WERI-Rb-1 (cell line): ENCODE measurements at regions not wholly inside any gene's neighbourhood (a gene's known extent, or its start where the extent isn't known, plus 50 kb on each side); places are given as distances from the start of the nearest gene placed in this dataset.

ENCODE experiments used
- DNase-seq: peaks from one replicate; pipeline ENCODE4 v3.0.0-alpha.2; 2020
- H3K27ac ChIP-seq: fragments of 250-450 bp; sonication (Bioruptor Pico); 2 replicates; pipeline ENCODE4 v1.5.1; 2020; ENCODE audit warnings: mild to moderate bottlenecking, moderate library complexity
- H3K27me3 ChIP-seq: fragments of 250-450 bp; sonication (Bioruptor Pico); 2 replicates; pipeline ENCODE4 v1.5.1; 2021; ENCODE audit warnings: mild to moderate bottlenecking, low read depth, moderate library complexity; ENCODE audit not compliant: insufficient read depth, severe bottlenecking
- H3K36me3 ChIP-seq: fragments of 250-450 bp; sonication (Bioruptor Pico); 2 replicates; pipeline ENCODE4 v1.5.1; 2020; ENCODE audit warnings: mild to moderate bottlenecking, moderate library complexity
- H3K4me3 ChIP-seq: 2 replicates; pipeline ENCODE4 v1.5.1; 2011; ENCODE audit warnings: low read depth, mild to moderate bottlenecking, control low read depth, low read length
- H3K9me3 ChIP-seq: fragments of 250-450 bp; sonication (Bioruptor Pico); 2 replicates; pipeline ENCODE4 v1.5.1; 2021; ENCODE audit warnings: mild to moderate bottlenecking, moderate library complexity; ENCODE audit not compliant: severe bottlenecking
- TF ChIP-seq, protein P1 (sequence below): IDR thresholded peaks from 2 replicates; pipeline ENCODE4 v1.5.1; 2011; ENCODE audit warnings: low read depth, mild to moderate bottlenecking, control low read depth, inconsistent platforms, low read length

DNA sequence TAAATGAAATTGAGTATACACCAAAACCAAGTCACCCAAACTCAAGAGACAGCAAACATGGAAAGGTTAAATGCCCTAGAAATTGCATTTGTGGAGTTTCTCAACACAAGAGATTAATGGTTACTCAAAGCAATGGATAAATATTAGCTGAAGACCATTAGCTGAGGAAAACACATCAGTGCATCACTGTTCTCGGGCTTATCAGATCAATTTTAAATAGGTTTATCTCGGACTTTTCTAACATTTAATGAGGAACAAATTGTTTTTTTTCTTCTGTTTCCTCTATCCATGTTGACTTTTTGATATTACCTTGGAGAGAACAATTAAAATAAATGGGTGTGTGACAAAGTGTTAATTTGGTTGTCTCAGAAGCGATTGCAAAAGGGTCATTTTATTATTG, 105.4 kb upstream of the PIK3C3 start:
- TF ChIP-seq, protein P1, sequence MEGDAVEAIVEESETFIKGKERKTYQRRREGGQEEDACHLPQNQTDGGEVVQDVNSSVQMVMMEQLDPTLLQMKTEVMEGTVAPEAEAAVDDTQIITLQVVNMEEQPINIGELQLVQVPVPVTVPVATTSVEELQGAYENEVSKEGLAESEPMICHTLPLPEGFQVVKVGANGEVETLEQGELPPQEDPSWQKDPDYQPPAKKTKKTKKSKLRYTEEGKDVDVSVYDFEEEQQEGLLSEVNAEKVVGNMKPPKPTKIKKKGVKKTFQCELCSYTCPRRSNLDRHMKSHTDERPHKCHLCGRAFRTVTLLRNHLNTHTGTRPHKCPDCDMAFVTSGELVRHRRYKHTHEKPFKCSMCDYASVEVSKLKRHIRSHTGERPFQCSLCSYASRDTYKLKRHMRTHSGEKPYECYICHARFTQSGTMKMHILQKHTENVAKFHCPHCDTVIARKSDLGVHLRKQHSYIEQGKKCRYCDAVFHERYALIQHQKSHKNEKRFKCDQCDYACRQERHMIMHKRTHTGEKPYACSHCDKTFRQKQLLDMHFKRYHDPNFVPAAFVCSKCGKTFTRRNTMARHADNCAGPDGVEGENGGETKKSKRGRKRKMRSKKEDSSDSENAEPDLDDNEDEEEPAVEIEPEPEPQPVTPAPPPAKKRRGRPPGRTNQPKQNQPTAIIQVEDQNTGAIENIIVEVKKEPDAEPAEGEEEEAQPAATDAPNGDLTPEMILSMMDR: no peak
- no peak overlapping the region for H3K4me3 ChIP-seq
- no peak for DNase-seq
- no peaks in the 10 kb centered on the region for H3K27me3 ChIP-seq
- no peaks in the 10 kb centered on the region for H3K9me3 ChIP-seq
- no peaks in the 10 kb centered on the region for H3K36me3 ChIP-seq
- no peak overlapping the region for H3K27ac ChIP-seq

DNA sequence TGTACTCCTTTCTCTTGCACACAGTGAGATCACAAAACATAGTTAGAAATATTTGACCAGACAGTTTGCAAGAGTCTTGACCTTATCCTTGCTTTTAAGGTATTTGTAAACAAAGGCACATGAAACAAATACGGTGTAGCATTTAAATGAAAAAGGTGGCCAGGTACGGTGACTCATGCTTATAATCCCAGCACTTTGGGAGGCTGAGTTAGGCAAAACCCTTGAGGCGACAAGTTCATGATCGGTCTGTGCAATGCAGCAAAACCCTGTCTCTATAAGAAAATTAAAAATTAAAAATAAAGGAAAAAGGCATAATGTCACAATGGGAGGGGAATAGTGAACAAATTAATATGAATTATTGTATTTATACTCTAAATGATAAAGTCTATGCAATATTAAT, 109.5 kb upstream of the PIK3C3 start:
- TF ChIP-seq, protein P1: no peak
- no peaks in the 10 kb centered on the region for H3K9me3 ChIP-seq
- H3K36me3 ChIP-seq: no peaks in the 10 kb centered on the region
- H3K27me3 ChIP-seq: no peaks in the 10 kb centered on the region
- DNase-seq: no peak
- no peak overlapping the region for H3K4me3 ChIP-seq
- no peak overlapping the region for H3K27ac ChIP-seq

DNA sequence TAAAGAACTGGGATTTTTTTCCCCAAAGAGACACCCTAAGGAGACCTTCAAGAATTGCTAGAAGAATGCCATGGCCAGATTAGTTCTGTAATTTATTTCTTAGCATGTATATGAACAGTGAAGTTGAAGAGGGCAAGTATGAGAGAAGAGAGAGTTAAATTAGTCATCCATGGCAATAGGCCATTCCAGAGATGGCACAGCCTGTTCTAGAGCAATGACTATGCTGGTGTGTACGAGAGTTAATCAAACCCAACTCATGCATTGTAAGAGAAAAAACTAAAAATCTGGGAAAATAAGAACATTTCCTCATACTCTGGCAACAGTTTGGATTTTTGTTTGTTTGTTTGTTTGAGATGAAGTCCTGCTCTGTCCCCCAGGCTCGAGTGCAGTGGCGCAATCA, 112.1 kb upstream of the PIK3C3 start:
- H3K4me3 ChIP-seq: no peak overlapping the region
- H3K27ac ChIP-seq: no peak overlapping the region
- DNase-seq: no peak
- H3K36me3 ChIP-seq: no peaks in the 10 kb centered on the region
- H3K27me3 ChIP-seq: no peaks in the 10 kb centered on the region
- TF ChIP-seq, protein P1: no peak
- no peaks in the 10 kb centered on the region for H3K9me3 ChIP-seq

DNA sequence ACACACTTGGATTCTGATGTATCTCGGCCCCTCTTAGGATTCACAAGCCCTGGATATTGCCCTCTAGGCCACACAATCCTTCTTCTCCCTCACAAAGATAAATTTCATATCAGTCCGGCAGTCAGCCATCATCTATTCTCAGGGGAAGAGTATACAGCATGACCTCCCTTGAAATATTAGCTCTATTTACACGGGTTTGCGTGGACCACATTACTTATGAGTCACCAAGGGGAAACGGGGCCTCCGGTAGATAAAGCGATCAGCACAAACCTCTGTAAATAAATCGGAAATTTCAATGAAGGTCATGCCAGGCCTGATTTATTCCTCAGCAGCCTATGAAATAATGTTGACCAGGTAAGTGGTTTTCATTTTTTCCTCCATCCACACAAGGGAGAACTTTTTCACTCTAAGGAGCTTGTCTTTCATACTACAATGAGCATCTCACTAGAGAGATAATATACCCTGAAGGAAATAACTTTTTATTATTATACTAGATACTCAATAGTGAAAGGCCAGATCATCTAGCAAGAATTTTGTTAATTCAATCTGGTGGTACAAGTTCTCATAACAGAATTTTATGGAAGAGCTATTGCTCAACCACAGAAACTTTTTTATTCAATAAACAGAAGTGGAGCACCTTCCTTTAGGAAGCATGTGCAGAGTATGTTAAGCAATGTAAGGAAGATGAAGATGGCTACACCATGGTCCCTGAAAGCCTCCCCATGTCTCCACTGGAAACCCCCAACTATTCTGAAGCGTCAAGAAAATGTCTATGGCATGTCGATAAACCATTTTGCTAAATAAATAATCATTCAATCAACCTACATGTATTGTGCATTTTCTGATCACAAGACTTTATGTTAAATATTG, 125.2 kb upstream of the PIK3C3 start:
- Histone ChIP-seq H3K9me3 (no peaks in the 10 kb centered on the region), H3K27me3 (no peaks in the 10 kb centered on the region), H3K27ac (no peak overlapping the region), H3K36me3 (no peaks in the 10 kb centered on the region), H3K4me3 (no peak overlapping the region)
- DNase-seq: no peak
- TF ChIP-seq, protein P1: no peak

DNA sequence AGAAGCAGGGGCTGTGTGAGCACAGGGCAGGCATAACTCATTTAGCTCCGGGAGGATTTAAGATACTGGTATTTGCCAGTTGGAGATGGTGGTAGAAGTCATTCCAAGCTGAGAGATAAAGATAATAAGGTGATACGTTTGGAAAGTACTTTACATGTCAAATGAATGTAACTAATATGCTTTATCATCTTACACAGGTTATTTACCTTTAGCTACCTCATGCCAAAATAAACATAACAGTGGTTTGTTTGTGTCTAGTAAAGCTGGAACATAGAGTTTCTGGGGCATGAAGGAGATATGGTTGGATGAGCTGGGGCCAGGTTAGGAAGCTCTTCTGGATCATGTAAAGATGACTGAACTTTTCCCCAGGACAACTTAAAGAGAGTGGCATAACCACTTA, 126.9 kb upstream of the PIK3C3 start:
- Histone ChIP-seq H3K27ac (no peak overlapping the region), H3K4me3 (no peak overlapping the region), H3K27me3 (no peaks in the 10 kb centered on the region), H3K36me3 (no peaks in the 10 kb centered on the region), H3K9me3 (no peaks in the 10 kb centered on the region)
- no peak for DNase-seq
- TF ChIP-seq, protein P1: no peak

DNA sequence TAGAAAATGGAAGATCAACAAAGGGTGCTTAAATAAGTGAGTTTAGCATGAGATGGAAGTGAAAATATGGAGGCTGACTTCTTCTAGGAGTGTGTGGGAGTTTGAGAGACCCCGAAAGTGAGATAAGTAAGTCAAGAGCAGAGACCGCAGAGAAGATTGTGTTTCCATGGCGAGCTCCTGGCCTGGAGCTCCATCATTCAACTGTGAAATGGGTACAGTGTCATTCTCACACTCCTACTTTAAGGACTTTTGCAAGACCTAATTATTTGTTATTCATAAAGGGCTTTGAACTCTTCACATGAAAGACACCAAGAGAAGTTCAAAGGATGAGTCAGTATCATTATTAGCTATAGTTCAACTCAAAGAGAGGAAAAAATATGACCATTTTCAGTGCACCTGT, 134.2 kb upstream of the PIK3C3 start:
- TF ChIP-seq, protein P1: no peak
- H3K27me3 ChIP-seq: no peaks in the 10 kb centered on the region
- H3K36me3 ChIP-seq: no peaks in the 10 kb centered on the region
- no peak for DNase-seq
- no peak overlapping the region for H3K4me3 ChIP-seq
- H3K27ac ChIP-seq: no peak overlapping the region
- no peaks in the 10 kb centered on the region for H3K9me3 ChIP-seq
